AG08395 (cell line): ENCODE measurements at regions not wholly inside any gene's neighbourhood (a gene's known extent, or its start where the extent isn't known, plus 50 kb on each side); places are given as distances from the start of the nearest gene placed in this dataset.
"Not testable (repeated sequence)": the region's sequence is repeated elsewhere in the genome, so short reads cannot be mapped to it uniquely, and the experiment has no call there.

Experiments used
- DNase-seq: peaks from one replicate; pipeline ENCODE4 v3.0.0; 2012; ENCODE audit warnings: mixed read lengths, low spot score

DNA sequence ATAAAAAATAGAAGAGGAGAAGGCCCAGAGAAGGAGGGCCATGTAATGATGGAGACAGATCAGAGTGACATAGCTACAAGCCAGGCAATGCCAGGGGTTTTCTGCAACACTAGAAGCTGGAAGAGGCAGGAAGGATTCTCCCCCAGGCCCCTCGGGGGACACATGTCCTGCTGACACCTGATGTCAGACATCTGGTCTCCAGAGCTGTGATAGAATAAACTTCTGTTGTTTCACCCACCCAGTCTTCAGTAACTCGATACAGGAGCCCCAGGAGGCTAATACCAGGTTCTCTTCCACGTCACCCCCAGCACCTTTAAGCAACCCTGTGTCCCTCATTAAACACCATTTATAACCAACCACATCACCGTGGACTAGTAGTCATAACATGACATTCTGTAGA, 94.9 kb downstream of the TMEM130 start:
- no peak for DNase-seq

DNA sequence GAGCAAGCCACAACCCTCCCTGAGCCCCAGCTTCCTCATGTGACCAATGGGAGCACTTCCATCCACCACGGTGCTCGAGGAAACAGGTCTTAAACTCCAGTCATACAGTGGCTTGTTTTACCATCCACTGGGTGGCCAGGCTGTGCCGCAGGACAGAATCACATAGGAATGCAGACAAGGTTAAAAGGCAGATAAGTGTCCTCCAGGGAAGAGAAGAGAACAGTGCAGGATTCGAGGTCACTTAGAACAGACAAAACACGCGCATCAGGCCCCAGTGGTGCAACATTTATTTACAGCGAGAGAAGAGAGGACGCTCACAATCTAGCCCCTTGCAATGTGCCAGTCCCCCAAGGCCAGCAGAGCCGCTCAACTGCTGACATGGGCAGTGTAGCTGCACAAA, 92.8 kb downstream of the TMEM130 start:
- no peak for DNase-seq

DNA sequence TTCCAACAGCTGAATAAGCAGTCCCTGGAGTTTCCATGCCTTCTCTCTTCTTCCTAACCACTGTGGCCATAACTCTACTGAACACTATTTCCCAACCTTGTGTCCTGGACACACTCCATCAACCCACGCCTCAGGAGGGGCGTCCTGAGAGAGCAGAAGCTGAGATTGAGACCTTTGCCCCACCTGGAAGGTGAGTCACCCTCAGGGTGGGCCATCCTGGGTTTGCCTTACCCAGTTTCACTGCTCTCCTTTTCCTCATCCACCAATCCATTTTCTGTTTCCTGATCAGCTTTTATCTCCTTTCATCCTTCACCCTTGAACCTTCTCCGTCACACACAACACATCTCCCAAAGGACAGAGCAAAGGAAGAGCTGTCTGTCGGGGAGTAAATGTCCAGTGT, 91.4 kb downstream of the TMEM130 start:
- no peak for DNase-seq

GRCh38 chr7:98779800-98780587, 89.8 kb downstream of the TMEM130 start:
- DNase-seq, result no peak

- no peak for DNase-seq
These were observed 85.5 kb downstream of the TMEM130 start for GRCh38 chr7:98784216-98784785.

DNA sequence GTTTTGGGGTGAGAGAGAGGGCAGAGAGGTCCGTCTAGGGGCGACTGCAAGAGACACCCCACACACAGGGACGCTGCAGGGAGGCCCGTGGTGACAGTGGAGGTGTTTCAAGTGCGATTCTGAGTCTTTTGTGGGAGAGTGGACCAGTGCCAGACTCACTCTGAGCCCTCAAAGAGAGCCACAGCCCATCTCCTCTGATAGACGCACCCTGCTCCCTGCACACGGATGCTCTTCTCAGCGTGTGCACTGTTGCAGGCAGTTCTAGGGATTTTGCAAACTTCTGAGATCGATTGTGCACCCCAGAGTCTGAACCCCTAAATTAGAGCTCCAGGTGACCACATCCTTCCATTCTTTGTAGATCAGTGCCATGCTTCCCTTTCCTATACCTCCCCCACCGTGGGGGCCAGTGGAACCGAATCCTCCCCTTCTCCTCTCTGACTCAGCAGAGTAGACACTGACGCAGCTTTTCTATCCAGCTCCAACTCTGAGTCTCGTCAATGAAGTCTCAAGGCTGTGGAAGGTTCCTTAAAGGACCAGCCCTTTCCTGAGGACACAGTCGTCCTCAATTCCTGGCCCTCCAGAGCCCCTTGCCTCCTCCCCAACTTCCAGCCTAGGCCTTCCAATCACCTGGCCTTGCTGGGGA, 83.8 kb downstream of the TMEM130 start:
- DNase-seq, result no peak

GRCh38 chr7:98788966-98789365, 80.8 kb downstream of the TMEM130 start:
- DNase-seq, result peak; percentile 66

DNA sequence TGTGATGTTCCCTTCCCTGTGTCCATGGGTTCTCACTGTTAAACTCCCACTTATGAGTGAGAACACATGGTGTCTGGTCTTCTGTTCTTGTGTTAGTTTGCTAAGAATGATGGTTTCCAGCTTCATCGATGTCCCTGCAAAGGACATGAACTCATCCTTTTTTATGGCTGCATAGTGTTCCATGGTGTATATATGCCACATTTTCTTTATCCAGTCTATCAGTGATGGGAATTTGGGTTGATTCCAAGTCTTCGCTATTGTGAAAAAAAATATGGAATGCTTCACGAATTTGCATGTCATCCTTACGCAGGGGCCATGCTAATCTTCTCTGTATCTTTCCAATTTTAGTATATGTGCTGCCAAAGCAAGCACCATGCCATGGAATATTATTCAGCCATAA, 75.4 kb downstream of the TMEM130 start:
- DNase-seq, result not testable (repeated sequence)

DNA sequence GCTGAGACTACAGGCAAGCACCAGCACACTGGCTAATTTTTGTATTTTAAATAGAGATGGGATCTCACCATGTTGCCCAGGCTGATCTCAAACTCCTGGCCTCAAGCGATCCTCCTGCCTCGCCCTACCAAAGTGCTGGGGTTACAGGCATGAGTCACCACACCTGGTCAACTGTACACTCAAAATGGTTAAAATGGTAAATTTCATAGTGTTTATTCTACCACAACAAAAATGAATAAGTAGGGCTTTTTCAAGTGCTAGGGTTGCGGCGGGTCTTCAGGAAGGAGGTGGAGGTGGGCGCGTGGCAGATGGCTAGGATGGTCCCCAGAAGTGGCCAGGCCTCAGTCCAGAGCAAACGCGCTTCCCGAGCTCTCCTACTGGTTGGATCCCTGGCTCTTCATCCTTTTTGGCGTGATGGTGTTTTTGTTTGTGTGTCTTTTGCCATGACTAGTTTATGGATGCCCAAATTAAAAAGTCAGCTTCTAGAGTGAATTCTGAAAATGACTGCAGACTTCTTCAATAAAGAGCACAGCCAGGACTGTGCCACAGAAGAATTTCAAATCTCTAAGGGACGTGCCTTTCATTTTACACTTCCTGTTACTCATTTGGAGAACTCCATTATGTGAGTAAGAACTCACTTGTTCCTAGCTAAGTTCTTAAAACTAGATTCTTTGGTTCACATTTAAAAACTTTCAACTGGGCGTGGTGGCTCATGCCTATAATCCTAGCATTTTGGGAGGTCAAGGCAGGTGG, 73.9 kb downstream of the TMEM130 start:
- no peak for DNase-seq
